OCI-LY1 (cell line): ENCODE measurements at regions not wholly inside any gene's neighbourhood (a gene's known extent, or its start where the extent isn't known, plus 50 kb on each side); places are given as distances from the start of the nearest gene placed in this dataset.

ENCODE experiments used
- H2AFZ ChIP-seq: fragments of 200-600 bp; sonication (generic), shearing (Covaris generic); 2 replicates; pipeline ENCODE4 v1.6.0; 2014; ENCODE audit warnings: antibody characterized with exemption, mild to moderate bottlenecking, low read length
- H3F3A ChIP-seq: fragments of 200-600 bp; sonication (generic), shearing (Covaris generic); 2 replicates; pipeline ENCODE4 v1.6.0; 2014; ENCODE audit warnings: mild to moderate bottlenecking, antibody characterized with exemption, low read length, moderate library complexity; ENCODE audit not compliant: insufficient read depth
- H3K27ac ChIP-seq: fragments of 200-600 bp; sonication (generic); 2 replicates; pipeline ENCODE4 v1.5.1; 2014; ENCODE audit warnings: low read length, mixed run types, mild to moderate bottlenecking, low read depth; ENCODE audit not compliant: poor library complexity, severe bottlenecking
- H3K27me3 ChIP-seq: fragments of 200-600 bp; sonication (generic); 2 replicates; pipeline ENCODE4 v1.6.0; 2014; ENCODE audit warnings: antibody characterized with exemption, mild to moderate bottlenecking, low read length, moderate library complexity; ENCODE audit not compliant: insufficient read depth
- H3K36me3 ChIP-seq: fragments of 200-600 bp; sonication (generic); 2 replicates; pipeline ENCODE4 v1.6.1; 2014; ENCODE audit warnings: mild to moderate bottlenecking, antibody characterized with exemption, low read length, moderate library complexity, mixed read lengths; ENCODE audit not compliant: insufficient read depth
- H3K4me1 ChIP-seq: fragments of 200-600 bp; sonication (generic); 2 replicates; pipeline ENCODE4 v1.5.1; 2014; ENCODE audit warnings: mild to moderate bottlenecking, low read length, moderate library complexity; ENCODE audit not compliant: insufficient read depth, severe bottlenecking
- H3K4me2 ChIP-seq: fragments of 200-600 bp; sonication (generic), shearing (Covaris generic); 2 replicates; pipeline ENCODE4 v1.6.1; 2014; ENCODE audit warnings: low read length
- H3K4me3 ChIP-seq: fragments of 200-600 bp; sonication (generic); 2 replicates; pipeline ENCODE4 v1.5.1; 2014; ENCODE audit warnings: low read length, low read depth, mild to moderate bottlenecking, mixed read lengths; ENCODE audit not compliant: poor library complexity, severe bottlenecking
- H3K79me2 ChIP-seq: fragments of 200-600 bp; shearing (Covaris generic); 2 replicates; pipeline ENCODE4 v1.6.1; 2016; ENCODE audit warnings: mixed run types, low read length, mixed read lengths; ENCODE audit not compliant: insufficient read depth
- H3K9ac ChIP-seq: fragments of 200-600 bp; sonication (generic), shearing (Covaris generic); 2 replicates; pipeline ENCODE4 v1.6.1; 2014; ENCODE audit warnings: mild to moderate bottlenecking, low read length, mixed read lengths
- H3K9me2 ChIP-seq: fragments of 200-600 bp; sonication (generic), shearing (Covaris generic); 2 replicates; pipeline ENCODE4 v1.6.1; 2014; ENCODE audit warnings: low read depth, mild to moderate bottlenecking, low read length, mixed read lengths
- H3K9me3 ChIP-seq: fragments of 200-600 bp; shearing (Covaris generic); 2 replicates; pipeline ENCODE4 v1.6.1; 2014; ENCODE audit warnings: low read length, mixed read lengths
- H4K20me1 ChIP-seq: fragments of 200-600 bp; sonication (generic), shearing (Covaris generic); 2 replicates; pipeline ENCODE4 v1.6.0; 2016; ENCODE audit warnings: mild to moderate bottlenecking, low read length; ENCODE audit not compliant: insufficient read depth
- CTCF ChIP-seq: fragments of 200-600 bp; sonication (generic), shearing (Covaris generic); IDR thresholded peaks from 2 replicates; pipeline ENCODE4 v1.5.1; 2017; ENCODE audit warnings: mild to moderate bottlenecking, antibody characterized with exemption, low read length, moderate library complexity, mixed read lengths
- EZH2 ChIP-seq: fragments of 200-600 bp; sonication (generic), shearing (Covaris generic); IDR thresholded peaks from 2 replicates; pipeline ENCODE4 v1.8.0; 2017; ENCODE audit warnings: borderline replicate concordance, mixed run types, mild to moderate bottlenecking, antibody characterized with exemption, low read length, moderate library complexity, mixed read lengths

- H3K4me3 ChIP-seq = no peak overlapping the region
- no peaks in the 10 kb centered on the region for H3K9me3 ChIP-seq
- H3K4me1 ChIP-seq = no peaks in the 10 kb centered on the region
- H3K27ac ChIP-seq = no peak overlapping the region
- H3K27me3 ChIP-seq = no peaks in the 10 kb centered on the region
- H2AFZ ChIP-seq = no peak overlapping the region
- no peaks in the 10 kb centered on the region for H3K79me2 ChIP-seq
- TF ChIP-seq CTCF (no peak), EZH2 (no peak)
- no peaks in the 10 kb centered on the region for H4K20me1 ChIP-seq
- H3K36me3 ChIP-seq = no peaks in the 10 kb centered on the region
- H3F3A ChIP-seq = no peaks in the 10 kb centered on the region
- no peaks in the 10 kb centered on the region for H3K9me2 ChIP-seq
- no peak overlapping the region for H3K9ac ChIP-seq
- H3K4me2 ChIP-seq = no peak overlapping the region
Observed at GRCh38 chr6:14674458-14674857, 556.9 kb downstream of the CD83 start.

- no peaks in the 10 kb centered on the region for H3K36me3 ChIP-seq
- no peak for TF ChIP-seq EZH2
- TF ChIP-seq CTCF = no peak
- H3K9me2 ChIP-seq = no peaks in the 10 kb centered on the region
- no peak overlapping the region for H3K27ac ChIP-seq
- no peak overlapping the region for H2AFZ ChIP-seq
- H3K79me2 ChIP-seq = no peaks in the 10 kb centered on the region
- H3K27me3 ChIP-seq = no peaks in the 10 kb centered on the region
- H3K4me3 ChIP-seq = no peak overlapping the region
- H3F3A ChIP-seq = no peaks in the 10 kb centered on the region
- H4K20me1 ChIP-seq = no peaks in the 10 kb centered on the region
- H3K9me3 ChIP-seq = no peaks in the 10 kb centered on the region
- H3K4me1 ChIP-seq = no peaks in the 10 kb centered on the region
- no peak overlapping the region for H3K9ac ChIP-seq
- no peak overlapping the region for H3K4me2 ChIP-seq
Observed at GRCh38 chr6:14674867-14675648, 557.5 kb downstream of the CD83 start.

GRCh38 chr6:14676064-14676463 is 558.5 kb downstream of the CD83 start:
- no peaks in the 10 kb centered on the region for H3K4me1 ChIP-seq
- H3K4me2 ChIP-seq = no peak overlapping the region
- no peaks in the 10 kb centered on the region for H4K20me1 ChIP-seq
- no peak overlapping the region for H2AFZ ChIP-seq
- H3K9me3 ChIP-seq = no peaks in the 10 kb centered on the region
- no peak overlapping the region for H3K9ac ChIP-seq
- no peak overlapping the region for H3K27ac ChIP-seq
- TF ChIP-seq EZH2 (no peak), CTCF (no peak)
- H3K36me3 ChIP-seq = no peaks in the 10 kb centered on the region
- H3K4me3 ChIP-seq = no peak overlapping the region
- H3K79me2 ChIP-seq = no peaks in the 10 kb centered on the region
- H3K27me3 ChIP-seq = no peaks in the 10 kb centered on the region
- H3F3A ChIP-seq = no peaks in the 10 kb centered on the region
- H3K9me2 ChIP-seq = no peaks in the 10 kb centered on the region
